Transverse colon (tissue), 4 donors: ENCODE measurements at regions not wholly inside any gene's neighbourhood (a gene's known extent, or its start where the extent isn't known, plus 50 kb on each side); places are given as distances from the start of the nearest gene placed in this dataset.

Experiments
- DNase-seq: peaks from one replicate; pipeline ENCODE4 v3.0.0-alpha.2; 2019
- H3K27ac ChIP-seq, 4 donors: fragments of 200-600 bp; sonication (generic); 2 replicates each; pipeline ENCODE4 v1.5.1; 2016 to 2018; ENCODE audit warnings: inconsistent platforms in 4 of 4
- H3K27me3 ChIP-seq: fragments of 200-600 bp; sonication (generic); 2 replicates; pipeline ENCODE4 v1.5.1; 2017; ENCODE audit warnings: inconsistent platforms
- H3K36me3 ChIP-seq, 4 donors: fragments of 200-600 bp; sonication (generic); 2 replicates each; pipeline ENCODE4 v1.5.1; 2017 to 2019; ENCODE audit warnings: inconsistent platforms in 4 of 4
- H3K4me1 ChIP-seq, 4 donors: fragments of 200-600 bp; sonication (generic); 2 replicates each; pipeline ENCODE4 v1.5.1; 2017 to 2020; ENCODE audit warnings: inconsistent platforms in 4 of 4
- H3K4me3 ChIP-seq, 4 donors: fragments of 200-600 bp; sonication (generic); 1 replicate in 1 of 4; 2 replicates in 3 of 4; pipeline versions ENCODE4 v1.5.1 to v1.6.1; 2017 to 2019; ENCODE audit warnings: inconsistent platforms in 4 of 4
- H3K9me3 ChIP-seq, 2 donors: fragments of 200-600 bp; sonication (generic); 2 replicates each; pipeline ENCODE4 v1.5.1; 2017 to 2019; ENCODE audit warnings: inconsistent platforms in 2 of 2
- EP300 ChIP-seq: sonication (generic); formaldehyde crosslinking; IDR thresholded peaks from one replicate; pipeline ENCODE4 v1.6.1; 2017; ENCODE audit warnings: antibody characterized with exemption, low read depth
- POLR2A ChIP-seq: fragments of 450-650 bp; IDR thresholded peaks from one replicate; pipeline ENCODE4 v1.6.1; 2016; ENCODE audit warnings: antibody characterized with exemption, mild to moderate bottlenecking, moderate library complexity
- POLR2AphosphoS5 ChIP-seq, 3 donors: sonication (generic); formaldehyde crosslinking; IDR thresholded peaks; one replicate each; pipeline ENCODE4 v1.6.1; 2016; ENCODE audit warnings: antibody characterized with exemption in 3 of 3
- WGBS, 2 donors: methylation state at CpG; one replicate each; pipeline ENCODE4 v1.1.5; 2018; ENCODE audit warnings: low coverage in 1 of 2; 5-methylcytosine and 5-hydroxymethylcytosine counted together
- in situ Hi-C, 4 donors: fragments of 200-750 bp; cut with MboI; loops; one replicate each; pipeline versions ENCODE4 v1.15.0 to v1.15.1; 2017; ENCODE audit warnings: low sequenced_read_pairs in 3 of 4, low pct_ligation_motif_present in 1 of 4, low pct_unique_long_range_greater_than_20kb in 1 of 4
- intact Hi-C: fragments of 100-400 bp; cut with DNase I; formaldehyde crosslinking; loops from one replicate; pipeline ENCODE4 v1.15.1; 2023; ENCODE audit warnings: low total_unique reads
- TF ChIP-seq, protein P1 (sequence below), 5 experiments: fragments of 200-600 bp in 3 of 5; fragments of 450-650 bp in 2 of 5; sonication (generic) in 3 of 5; IDR thresholded peaks; 1 replicate in 2 of 5; 2 replicates in 3 of 5; pipeline ENCODE4 v1.5.1; 2016 to 2017; ENCODE audit warnings: antibody characterized with exemption in 5 of 5, inconsistent platforms in 3 of 5, mild to moderate bottlenecking in 2 of 5, moderate library complexity in 1 of 5

DNA sequence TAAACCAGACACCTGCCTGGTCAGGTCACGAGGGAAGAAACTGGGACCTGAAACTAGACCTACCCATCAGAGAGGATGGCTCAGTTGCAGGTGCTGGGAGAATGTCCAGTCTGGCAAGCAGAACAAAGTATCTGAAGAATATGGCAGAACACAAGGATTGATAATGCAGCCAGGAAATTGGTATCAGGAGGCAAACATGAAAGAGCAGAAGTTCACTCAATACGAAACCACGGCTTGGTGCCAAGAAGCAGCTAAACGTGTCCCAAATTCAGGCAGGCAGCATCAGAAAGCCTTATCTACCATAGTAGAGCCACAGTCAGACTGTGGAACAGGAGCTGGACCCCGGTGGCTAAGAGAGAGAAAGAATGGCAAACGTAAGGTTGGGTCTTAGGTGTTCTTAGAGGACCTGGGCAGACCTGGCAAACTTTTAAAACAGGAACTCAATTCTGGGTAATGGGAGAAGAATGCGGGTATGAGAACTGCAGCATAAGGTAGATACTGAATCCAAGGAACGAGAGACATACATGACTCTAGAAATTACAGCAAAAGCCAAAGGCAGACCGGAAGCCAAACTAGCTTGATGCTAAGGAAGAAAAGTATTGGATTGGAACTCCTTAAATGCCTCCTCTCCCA is 169.0 kb upstream of the NECTIN3 start:
- no peak for DNase-seq
- Histone ChIP-seq H3K4me1 (no peaks in the 10 kb centered on the region), H3K27me3 (no peaks in the 10 kb centered on the region), H3K4me3 (no peak overlapping the region), H3K27ac (no peak overlapping the region), H3K9me3 (no peaks in the 10 kb centered on the region), H3K36me3 (no peaks in the 10 kb centered on the region)
- intact Hi-C loops: no loop called here
- WGBS, 2 donors: 81 to 92% methylated on average over 9 of the region's 9 CpGs
- TF ChIP-seq EP300: no peak
- TF ChIP-seq, protein P1, sequence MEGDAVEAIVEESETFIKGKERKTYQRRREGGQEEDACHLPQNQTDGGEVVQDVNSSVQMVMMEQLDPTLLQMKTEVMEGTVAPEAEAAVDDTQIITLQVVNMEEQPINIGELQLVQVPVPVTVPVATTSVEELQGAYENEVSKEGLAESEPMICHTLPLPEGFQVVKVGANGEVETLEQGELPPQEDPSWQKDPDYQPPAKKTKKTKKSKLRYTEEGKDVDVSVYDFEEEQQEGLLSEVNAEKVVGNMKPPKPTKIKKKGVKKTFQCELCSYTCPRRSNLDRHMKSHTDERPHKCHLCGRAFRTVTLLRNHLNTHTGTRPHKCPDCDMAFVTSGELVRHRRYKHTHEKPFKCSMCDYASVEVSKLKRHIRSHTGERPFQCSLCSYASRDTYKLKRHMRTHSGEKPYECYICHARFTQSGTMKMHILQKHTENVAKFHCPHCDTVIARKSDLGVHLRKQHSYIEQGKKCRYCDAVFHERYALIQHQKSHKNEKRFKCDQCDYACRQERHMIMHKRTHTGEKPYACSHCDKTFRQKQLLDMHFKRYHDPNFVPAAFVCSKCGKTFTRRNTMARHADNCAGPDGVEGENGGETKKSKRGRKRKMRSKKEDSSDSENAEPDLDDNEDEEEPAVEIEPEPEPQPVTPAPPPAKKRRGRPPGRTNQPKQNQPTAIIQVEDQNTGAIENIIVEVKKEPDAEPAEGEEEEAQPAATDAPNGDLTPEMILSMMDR (IDR thresholded peaks at IDR 0.05): no peak
- no peak for TF ChIP-seq POLR2AphosphoS5 (IDR thresholded peaks at IDR 0.05)
- no peak for TF ChIP-seq POLR2A
- in situ Hi-C loops: no loop called here

DNA sequence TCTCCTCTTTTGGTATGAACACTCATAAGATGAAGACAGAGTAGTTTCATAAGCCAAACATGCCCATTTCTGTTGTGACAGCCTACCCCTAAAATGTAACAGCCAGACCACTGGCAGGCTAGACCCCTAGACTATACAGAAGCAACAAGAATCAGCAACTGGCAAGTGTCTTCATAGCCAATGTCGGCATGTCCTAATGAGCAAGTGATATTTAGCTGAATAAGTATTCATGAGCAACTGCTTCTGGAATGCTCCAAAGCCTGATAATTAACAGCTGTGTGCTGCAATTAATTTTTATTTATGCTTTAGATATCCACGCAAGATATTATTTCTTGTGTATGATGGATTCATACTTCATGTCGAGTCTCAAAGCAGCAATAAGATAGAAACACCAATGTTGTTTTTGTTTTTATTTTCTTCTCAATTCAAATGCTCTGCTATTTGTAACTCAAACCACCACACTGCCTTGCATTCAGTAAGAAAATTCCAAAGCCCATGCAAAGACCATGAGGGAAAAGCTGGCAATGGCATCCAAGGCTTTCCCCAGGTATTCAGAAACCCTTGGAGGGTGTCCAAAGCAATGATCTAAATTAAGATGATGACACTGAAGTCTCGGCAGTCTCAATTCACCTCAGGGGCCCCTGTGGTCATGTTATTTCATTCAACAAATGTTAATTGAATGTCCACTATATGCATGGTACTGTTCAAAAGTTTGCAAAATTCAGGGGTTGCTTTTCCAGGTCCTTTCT is 167.7 kb upstream of the NECTIN3 start:
- 77 to 83% methylated on average over 3 to 4 of the region's 4 CpGs for WGBS, 2 donors
- Histone ChIP-seq H3K27ac (no peak overlapping the region), H3K4me3 (no peak overlapping the region), H3K36me3 (no peaks in the 10 kb centered on the region), H3K4me1 (no peaks in the 10 kb centered on the region), H3K27me3 (no peaks in the 10 kb centered on the region), H3K9me3 (no peaks in the 10 kb centered on the region)
- no peak for DNase-seq
- in situ Hi-C loops (no loop called here), intact Hi-C loops (no loop called here)
- no peak for TF ChIP-seq POLR2A
- no peak for TF ChIP-seq POLR2AphosphoS5 (IDR thresholded peaks at IDR 0.05)
- TF ChIP-seq EP300: no peak
- TF ChIP-seq, protein P1 (IDR thresholded peaks at IDR 0.05): no peak

GRCh38 chr3:110904520-110904890 is 167.1 kb upstream of the NECTIN3 start:
- in situ Hi-C loops (no loop called here), intact Hi-C loops (no loop called here)
- H3K36me3 ChIP-seq: no peaks in the 10 kb centered on the region
- H3K4me1 ChIP-seq: no peaks in the 10 kb centered on the region
- DNase-seq: no peak
- H3K4me3 ChIP-seq: no peak overlapping the region
- H3K27me3 ChIP-seq: no peaks in the 10 kb centered on the region
- 79 to 88% methylated on average over 3 of the region's 3 CpGs for WGBS, 2 donors
- no peak overlapping the region for H3K27ac ChIP-seq
- no peaks in the 10 kb centered on the region for H3K9me3 ChIP-seq
- TF ChIP-seq, protein P1 (IDR thresholded peaks at IDR 0.05): no peak
- TF ChIP-seq POLR2AphosphoS5 (IDR thresholded peaks at IDR 0.05): no peak
- TF ChIP-seq EP300: no peak
- TF ChIP-seq POLR2A: no peak

GRCh38 chr3:110905121-110905520 is 166.5 kb upstream of the NECTIN3 start:
- Histone ChIP-seq H3K27me3 (no peaks in the 10 kb centered on the region), H3K9me3 (no peaks in the 10 kb centered on the region), H3K27ac (no peak overlapping the region), H3K4me3 (no peak overlapping the region), H3K36me3 (no peaks in the 10 kb centered on the region), H3K4me1 (no peaks in the 10 kb centered on the region)
- intact Hi-C loops (no loop called here), in situ Hi-C loops (no loop called here)
- TF ChIP-seq POLR2A (no peak), EP300 (no peak)
- TF ChIP-seq, protein P1 (IDR thresholded peaks at IDR 0.05): no peak
- no peak for DNase-seq
- WGBS, 2 donors: 82 to 92% methylated on average over 1 of the region's 1 CpG
